Activated T-helper 9 cell treated with anti-CD3 and anti-CD28 coated beads, Interleukin-2, amount 50 U/mL, for 16 hours (primary cell): ENCODE measurements at regions not wholly inside any gene's neighbourhood (a gene's known extent, or its start where the extent isn't known, plus 50 kb on each side); places are given as distances from the start of the nearest gene placed in this dataset.
"Not testable (repeated sequence)": the region's sequence is repeated elsewhere in the genome, so short reads cannot be mapped to it uniquely, and the experiment has no call there.

Source experiments
- DNase-seq: peaks from one replicate; pipeline ENCODE4 v3.0.0-alpha.2; 2020; ENCODE audit warnings: low read depth

DNA sequence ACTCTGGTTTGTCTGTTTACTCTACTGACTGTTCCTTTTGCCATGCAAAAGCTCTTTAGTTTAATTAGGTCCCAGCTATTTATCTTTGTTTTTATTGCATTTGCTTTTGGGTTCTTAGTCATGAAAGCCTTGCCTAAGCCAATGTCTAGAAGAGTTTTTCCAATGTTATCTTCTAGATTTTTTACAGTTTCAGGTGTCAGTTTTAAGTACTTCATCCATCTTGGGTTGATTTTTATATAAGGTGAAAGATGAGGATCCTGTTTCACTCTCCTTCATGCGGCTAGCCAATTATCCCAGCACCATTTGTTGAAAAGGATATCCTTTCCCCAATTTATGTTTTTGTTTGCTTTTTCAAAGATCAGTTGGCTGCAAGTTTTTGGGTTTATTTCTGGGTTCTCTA is 1100.5 kb upstream of the ALCAM start:
- DNase-seq = not testable (repeated sequence)

DNA sequence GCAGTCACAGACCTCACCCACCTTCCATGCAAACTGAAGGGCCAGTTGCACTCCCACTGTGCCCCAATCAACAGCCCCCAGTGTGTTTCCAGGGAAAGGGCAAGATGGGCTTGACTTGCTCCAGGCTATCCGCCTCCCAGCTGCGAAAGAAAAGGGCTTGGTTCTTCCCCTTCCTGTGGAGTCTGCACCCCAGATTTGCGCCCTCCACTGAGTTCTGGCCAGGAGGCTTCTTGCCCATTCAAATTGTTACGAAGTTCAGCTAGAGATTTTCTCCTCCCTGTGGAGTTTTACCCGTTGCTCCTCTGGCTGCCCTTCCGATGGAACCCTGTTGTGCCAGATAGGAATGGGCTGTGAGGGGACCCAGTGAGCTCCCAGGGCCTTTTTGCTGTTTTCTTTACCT is 1096.9 kb upstream of the ALCAM start:
- no peak for DNase-seq

GRCh38 chr3:104273046-104273649 is 1093.6 kb upstream of the ALCAM start:
- no peak for DNase-seq

DNA sequence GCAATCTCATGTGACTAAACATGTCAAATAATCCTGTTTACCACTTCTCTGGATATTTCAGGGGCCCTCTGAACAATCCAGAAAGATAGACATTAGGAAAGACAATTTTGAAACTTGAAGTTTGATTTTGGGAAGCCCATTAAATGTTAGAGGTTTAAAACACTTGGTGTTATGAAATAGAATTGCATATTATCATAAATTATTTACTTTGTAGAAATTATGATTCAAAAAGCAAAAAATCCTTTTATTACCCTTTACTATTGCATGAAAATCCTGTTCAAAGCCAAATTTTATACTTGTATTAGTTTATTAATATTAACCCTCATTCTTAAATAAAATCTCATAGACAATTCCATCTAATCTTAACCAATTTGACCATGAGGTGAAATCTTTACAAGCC is 1091.5 kb upstream of the ALCAM start:
- DNase-seq = no peak

- DNase-seq = no peak
Observed at GRCh38 chr3:104279617-104280016, 1087.1 kb upstream of the ALCAM start.

GRCh38 chr3:104281713-104282112 is 1085.0 kb upstream of the ALCAM start:
- no peak for DNase-seq

- DNase-seq = no peak
Observed at GRCh38 chr3:104286645-104287044, 1080.1 kb upstream of the ALCAM start.

GRCh38 chr3:104291437-104291851 is 1075.3 kb upstream of the ALCAM start:
- no peak for DNase-seq

- no peak for DNase-seq
Observed at GRCh38 chr3:104291878-104292277, 1074.8 kb upstream of the ALCAM start.

DNA sequence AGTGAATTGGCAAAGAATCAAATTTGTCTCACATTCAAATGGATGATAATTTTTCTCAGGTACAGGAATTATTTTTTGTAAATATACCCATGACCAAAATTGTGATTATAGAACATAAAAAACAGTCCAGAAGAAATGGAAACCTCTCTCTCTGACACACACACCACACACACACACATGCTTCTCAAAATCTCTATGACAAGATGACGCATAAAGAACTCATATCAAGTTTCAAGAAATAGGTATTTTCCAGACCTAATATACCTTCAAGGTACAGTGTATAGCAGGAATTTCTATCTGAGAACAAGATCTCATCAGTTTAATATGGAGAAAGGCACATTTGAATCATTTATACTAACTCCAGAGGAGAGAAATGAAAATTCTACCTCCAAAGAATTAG is 1069.1 kb upstream of the ALCAM start:
- DNase-seq = no peak

DNA sequence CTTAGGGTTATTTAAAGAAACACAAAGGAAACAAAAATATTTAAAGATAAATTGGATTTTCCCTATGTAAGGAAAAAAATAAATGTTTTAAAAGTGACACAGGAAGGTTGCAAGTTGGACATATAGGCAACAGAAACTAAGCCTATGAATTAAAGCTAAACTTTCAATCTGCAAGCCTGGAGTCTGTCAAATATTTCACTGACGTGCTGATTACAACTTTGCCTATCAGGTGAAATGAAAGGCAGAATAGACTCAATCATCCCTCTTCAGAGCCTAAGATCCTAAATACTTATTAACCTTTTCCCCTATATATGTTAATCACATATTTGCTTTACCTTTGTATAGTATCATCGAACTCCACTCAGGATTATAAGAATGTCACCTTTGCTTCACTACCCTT is 1068.0 kb upstream of the ALCAM start:
- no peak for DNase-seq

DNA sequence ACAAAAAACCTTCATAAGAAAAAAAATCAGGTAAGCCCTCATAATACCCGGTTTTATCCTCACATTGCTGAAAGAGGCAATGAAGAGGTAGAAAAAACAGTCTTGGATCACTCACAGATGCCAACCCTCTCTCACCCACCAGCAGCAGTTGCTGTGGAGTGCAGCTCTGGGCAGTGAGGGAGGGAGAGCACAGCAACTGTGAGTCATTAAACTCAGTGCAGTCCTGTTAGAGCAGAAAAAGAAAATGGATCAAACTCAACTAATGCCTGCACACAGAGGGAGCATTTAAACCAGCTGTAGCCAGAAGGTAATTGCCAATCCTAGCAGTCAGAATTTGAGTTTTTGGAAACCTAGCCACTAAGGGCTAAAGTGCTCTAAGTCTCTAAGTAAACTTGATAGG is 1050.6 kb upstream of the ALCAM start:
- DNase-seq = no peak

GRCh38 chr3:104323226-104323625 is 1043.5 kb upstream of the ALCAM start:
- no peak for DNase-seq

- no peak for DNase-seq
Observed at GRCh38 chr3:104347291-104347690, 1019.4 kb upstream of the ALCAM start.

DNA sequence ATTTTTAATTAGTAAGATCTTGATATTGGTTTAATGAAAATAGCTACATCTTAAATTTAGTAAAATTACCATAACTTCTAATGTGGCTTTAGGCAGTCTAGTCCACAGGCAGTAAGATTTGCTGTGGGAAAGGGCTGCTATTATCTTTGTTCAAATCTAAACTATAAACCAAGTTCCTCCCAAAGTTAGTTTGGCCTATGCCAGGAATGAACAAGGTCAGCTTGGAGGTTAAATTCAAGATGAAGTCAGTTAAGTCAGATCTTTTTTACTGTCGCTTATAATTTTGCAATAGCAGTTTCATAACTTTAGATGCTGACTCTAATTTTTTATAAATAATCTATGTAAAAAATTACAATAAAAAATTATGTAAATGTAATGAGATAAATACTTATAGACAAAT is 1016.9 kb upstream of the ALCAM start:
- no peak for DNase-seq

DNA sequence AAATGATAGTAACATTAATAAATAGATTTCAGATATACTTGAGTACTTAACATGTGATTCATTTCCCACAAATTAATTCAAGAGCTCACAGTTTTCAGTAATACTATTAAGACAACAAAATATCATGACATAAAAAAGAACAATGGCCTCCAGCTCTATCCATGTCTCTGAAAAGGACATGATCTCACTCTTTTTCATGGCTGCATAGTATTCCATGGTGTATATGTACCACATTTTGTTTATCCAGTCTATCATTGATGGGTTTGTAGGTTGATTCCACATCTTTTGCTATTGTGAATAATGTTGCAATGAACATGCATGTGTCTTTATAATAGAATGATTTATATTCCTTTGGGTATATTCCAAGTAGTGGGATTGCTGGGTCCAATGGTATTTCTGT is 1012.8 kb upstream of the ALCAM start:
- DNase-seq = no peak

GRCh38 chr3:104359546-104359945 is 1007.2 kb upstream of the ALCAM start:
- DNase-seq = no peak

- DNase-seq = no peak
Observed at GRCh38 chr3:104360038-104360437, 1006.7 kb upstream of the ALCAM start.

DNA sequence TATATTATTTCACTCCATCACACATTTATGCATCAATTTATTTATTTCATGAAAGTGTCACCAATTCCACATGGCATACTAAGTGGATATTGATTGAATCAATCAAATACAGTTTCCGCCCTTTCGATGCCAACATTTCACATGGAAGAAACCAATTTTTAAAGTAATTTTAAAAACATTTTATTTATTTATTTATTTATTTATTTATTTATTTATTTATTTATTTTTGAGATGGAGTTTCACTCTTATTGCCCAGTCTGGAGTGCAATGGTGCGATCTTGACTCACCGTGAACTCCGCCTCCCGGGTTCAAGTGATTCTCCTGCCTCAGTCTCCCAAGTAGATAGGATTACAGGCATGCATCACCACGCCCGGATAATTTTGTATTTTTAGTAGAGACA is 1005.0 kb upstream of the ALCAM start:
- not testable (repeated sequence) for DNase-seq

- DNase-seq = no peak
Observed at GRCh38 chr3:104362319-104362718, 1004.4 kb upstream of the ALCAM start.

GRCh38 chr3:104367000-104367399 is 999.7 kb upstream of the ALCAM start:
- DNase-seq = no peak

DNA sequence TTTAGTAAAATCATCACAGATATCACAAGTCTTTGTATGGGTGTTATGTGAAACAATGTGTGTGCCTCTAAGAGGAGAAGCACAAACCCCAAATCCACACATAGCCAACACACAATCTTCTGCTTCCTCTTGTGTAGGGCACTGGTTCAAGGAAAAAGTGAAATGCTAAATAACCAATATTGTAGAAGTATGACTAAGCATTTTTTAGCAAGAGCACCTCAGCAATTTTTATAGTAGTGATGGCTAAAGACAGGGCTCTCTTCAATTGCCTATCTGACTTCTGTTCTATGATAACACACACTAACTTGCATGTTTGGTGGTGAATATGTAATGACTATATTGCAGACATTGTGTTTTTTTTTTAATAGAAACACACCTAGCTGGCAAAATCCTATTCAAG is 997.9 kb upstream of the ALCAM start:
- no peak for DNase-seq

- DNase-seq = no peak
Observed at GRCh38 chr3:104385421-104385820, 981.3 kb upstream of the ALCAM start.

GRCh38 chr3:104388619-104389018 is 978.1 kb upstream of the ALCAM start:
- no peak for DNase-seq

DNA sequence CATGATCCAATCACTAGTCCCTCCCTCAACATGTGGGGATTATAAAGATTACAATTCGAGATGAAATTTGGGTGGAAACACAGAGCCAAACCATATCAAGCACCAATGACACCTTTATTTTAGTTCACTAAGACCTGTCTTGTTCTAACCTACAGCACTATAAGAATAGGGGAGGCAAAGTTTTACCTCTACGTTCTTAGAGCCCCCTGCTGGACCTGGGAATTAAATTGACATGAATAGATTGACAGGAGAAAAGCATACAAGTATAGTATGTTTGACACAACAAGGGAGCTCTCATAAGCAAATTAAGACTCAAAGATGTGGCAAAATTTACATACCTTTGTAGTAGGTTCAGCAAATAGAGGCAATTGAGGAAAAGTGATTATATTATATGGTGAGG is 974.4 kb upstream of the ALCAM start:
- DNase-seq = no peak
